Panc1 (cell line): ENCODE measurements at regions not wholly inside any gene's neighbourhood (a gene's known extent, or its start where the extent isn't known, plus 50 kb on each side); places are given as distances from the start of the nearest gene placed in this dataset.

Source experiments
- ATAC-seq: fragments of 200-7000 bp; cut with Tn5 transposase; 2 replicates; pipeline ENCODE4 v1.9.1; 2020; ENCODE audit warnings: mild to moderate bottlenecking, moderate library complexity
- BruUV-seq: library from RNA; stranded (reverse); fragments of 400-500 nt; replicated peaks from 2 replicates; lab custom pipeline; 2021; lab: Mats Ljungman, UMichigan
- CTCF ChIA-PET: fragments of 300-600 bp; sonication (Branson Sonifier 250); formaldehyde crosslinking; loops from one replicate; lab custom pipeline; 2022; ENCODE audit warnings: antibody characterized with exemption; lab: Charles Lee
- POLR2A ChIA-PET: fragments of 300-600 bp; sonication (Branson Sonifier 250); formaldehyde crosslinking; loops from one replicate; lab custom pipeline; 2022; ENCODE audit warnings: antibody characterized with exemption; lab: Charles Lee
- DNase-seq: peaks from one replicate; pipeline ENCODE4 v3.0.0-alpha.2; 2010; ENCODE audit warnings: low read depth, low spot score
- H3K27ac ChIP-seq: 2 replicates; pipeline ENCODE4 v1.5.1; 2011; ENCODE audit warnings: mild to moderate bottlenecking, low read length, inconsistent platforms
- H3K27me3 ChIP-seq: fragments of 200-500 bp; sonication (Bioruptor generic); 2 replicates; pipeline ENCODE4 v1.6.0; 2014; ENCODE audit warnings: low read length, inconsistent platforms; ENCODE audit not compliant: control insufficient read depth, insufficient read depth
- H3K36me3 ChIP-seq: fragments of 200-500 bp; sonication (Bioruptor generic); 2 replicates; pipeline ENCODE4 v1.5.1; 2014; ENCODE audit warnings: inconsistent platforms, mild to moderate bottlenecking, low read length, moderate library complexity; ENCODE audit not compliant: control insufficient read depth, insufficient read depth
- H3K4me1 ChIP-seq: 2 replicates; pipeline ENCODE4 v1.5.1; 2011; ENCODE audit warnings: inconsistent platforms, mild to moderate bottlenecking, low read length, moderate library complexity; ENCODE audit not compliant: control insufficient read depth, insufficient read depth
- H3K4me3 ChIP-seq, 2 experiments: 2 replicates each; pipeline ENCODE4 v1.5.1; 2011 to 2012; ENCODE audit warnings: low read depth in 2 of 2, low read length in 2 of 2, mild to moderate bottlenecking in 2 of 2, inconsistent platforms in 1 of 2, moderate library complexity in 1 of 2
- H3K9me3 ChIP-seq: fragments of 200-500 bp; sonication (Bioruptor generic); 2 replicates; pipeline ENCODE4 v1.5.1; 2014; ENCODE audit warnings: low read depth, mild to moderate bottlenecking, inconsistent platforms, low read length, moderate library complexity; ENCODE audit not compliant: control insufficient read depth, insufficient read depth
- CTCF ChIP-seq: fragments of 450-650 bp; IDR thresholded peaks from 2 replicates; pipeline ENCODE4 v1.5.1; 2017; ENCODE audit warnings: mild to moderate bottlenecking
- POLR2AphosphoS5 ChIP-seq: IDR thresholded peaks from 2 replicates; pipeline ENCODE4 v1.6.1; 2012; ENCODE audit warnings: mild to moderate bottlenecking, low read depth, low read length, moderate library complexity
- REST ChIP-seq, 2 experiments: IDR thresholded peaks; 2 replicates each; pipeline ENCODE4 v1.6.1; 2011 to 2012; ENCODE audit warnings: low read depth in 2 of 2, control low read depth in 1 of 2, low read length in 1 of 2, mild to moderate bottlenecking in 1 of 2, moderate library complexity in 1 of 2; ENCODE audit not compliant: insufficient read depth in 1 of 2
- SIN3A ChIP-seq: IDR thresholded peaks from 2 replicates; pipeline ENCODE4 v1.6.1; 2012; ENCODE audit warnings: low read depth, mild to moderate bottlenecking, low read length, moderate library complexity, borderline replicate concordance; ENCODE audit not compliant: insufficient read depth
- TCF7L2 ChIP-seq: IDR thresholded peaks from 2 replicates; pipeline ENCODE4 v1.6.1; 2011; ENCODE audit warnings: mild to moderate bottlenecking, low read depth, low read length, inconsistent platforms
- in situ Hi-C: cut with HindIII; loops from 2 replicates; pipeline ENCODE4 v1.10.0; 2016; ENCODE audit warnings: low sequenced_read_pairs, low pct_unique_long_range_greater_than_20kb
- intact Hi-C: fragments of 100-400 bp; cut with micrococcal nuclease; formaldehyde crosslinking; loops from one replicate; pipeline ENCODE4 v1.10.0; 2022; ENCODE audit not compliant: unreplicated experiment

GRCh38 chr2:18105929-18106328 is 227.5 kb downstream of the KCNS3 start:
- Histone ChIP-seq H3K27me3 (no peaks in the 10 kb centered on the region), H3K9me3 (no peaks in the 10 kb centered on the region), H3K4me1 (no peaks in the 10 kb centered on the region), H3K4me3 (no peak overlapping the region), H3K27ac (no peak overlapping the region), H3K36me3 (no peaks in the 10 kb centered on the region)
- intact Hi-C loops = no loop called here
- ChIA-PET CTCF (no interaction called here), POLR2A (no interaction called here)
- DNase-seq (no peak), ATAC-seq (no peak)
- in situ Hi-C loops = no loop called here
- no TSS peak for BruUV-seq
- TF ChIP-seq POLR2AphosphoS5 (no peak), TCF7L2 (no peak), CTCF (no peak), SIN3A (no peak), REST (IDR thresholded peaks at IDR 0.05; ENCODE audit: insufficient read depth in 1 of 2, low read depth in 2 of 2, low read length in 1 of 2) (no peak)

- no peaks in the 10 kb centered on the region for H3K4me1 ChIP-seq
- ChIA-PET POLR2A (no interaction called here), CTCF (no interaction called here)
- ATAC-seq (no peak), DNase-seq (no peak)
- no TSS peak for BruUV-seq
- no peak overlapping the region for H3K4me3 ChIP-seq
- H3K36me3 ChIP-seq = no peaks in the 10 kb centered on the region
- in situ Hi-C loops = no loop called here
- TF ChIP-seq TCF7L2 (no peak), CTCF (no peak), SIN3A (no peak), POLR2AphosphoS5 (no peak), REST (IDR thresholded peaks at IDR 0.05; ENCODE audit: insufficient read depth in 1 of 2, low read depth in 2 of 2, low read length in 1 of 2) (no peak)
- H3K27ac ChIP-seq = no peak overlapping the region
- intact Hi-C loops = no loop called here
- no peaks in the 10 kb centered on the region for H3K9me3 ChIP-seq
- H3K27me3 ChIP-seq = no peaks in the 10 kb centered on the region
These were observed 226.2 kb downstream of the KCNS3 start for GRCh38 chr2:18104595-18105224.
